BE2C (cell line): ENCODE measurements at regions not wholly inside any gene's neighbourhood (a gene's known extent, or its start where the extent isn't known, plus 50 kb on each side); places are given as distances from the start of the nearest gene placed in this dataset.

Experiments used
- DNase-seq: peaks from one replicate; pipeline ENCODE4 v3.0.0-alpha.2; 2020
- H3K27me3 ChIP-seq: fragments of 250-450 bp; sonication (Bioruptor Pico); 2 replicates; pipeline ENCODE4 v1.5.1; 2020; ENCODE audit warnings: mild to moderate bottlenecking
- H3K36me3 ChIP-seq: fragments of 250-450 bp; sonication (Bioruptor Pico); 2 replicates; pipeline ENCODE4 v1.5.1; 2020; ENCODE audit warnings: mild to moderate bottlenecking
- H3K4me1 ChIP-seq: fragments of 250-450 bp; sonication (Bioruptor Pico); 2 replicates; pipeline ENCODE4 v1.5.1; 2020
- H3K4me3 ChIP-seq: 2 replicates; pipeline ENCODE4 v1.5.1; 2011; ENCODE audit warnings: low read depth, low read length
- H3K9me3 ChIP-seq: fragments of 250-450 bp; sonication (Bioruptor Pico); 2 replicates; pipeline ENCODE4 v1.5.1; 2020
- TF ChIP-seq, protein P1 (sequence below): IDR thresholded peaks from 2 replicates; pipeline ENCODE4 v1.5.1; 2012; ENCODE audit warnings: mild to moderate bottlenecking, low read depth, low read length

DNA sequence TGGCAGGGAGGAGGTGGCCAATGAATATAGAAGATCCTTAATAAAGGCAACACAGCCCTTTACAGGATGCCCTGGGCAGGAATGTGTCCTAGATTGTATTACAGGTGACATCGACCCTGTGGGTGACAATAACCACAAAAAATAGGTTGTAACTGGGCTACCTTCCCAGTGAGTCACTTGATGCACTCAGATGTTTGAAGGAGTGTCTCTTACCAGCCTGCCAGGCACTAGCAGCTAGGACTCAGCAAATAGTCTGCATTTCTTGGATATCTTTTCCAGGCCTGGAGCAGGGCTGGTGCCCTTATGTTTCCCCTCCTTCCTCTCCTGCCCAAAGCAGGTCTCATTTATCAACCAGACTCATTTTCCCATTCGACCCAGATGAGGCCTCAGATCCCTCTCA is 50.9 kb upstream of the TMEM164 start:
- DNase-seq, result no peak
- H3K36me3 ChIP-seq, result no peaks in the 10 kb centered on the region
- TF ChIP-seq, protein P1, sequence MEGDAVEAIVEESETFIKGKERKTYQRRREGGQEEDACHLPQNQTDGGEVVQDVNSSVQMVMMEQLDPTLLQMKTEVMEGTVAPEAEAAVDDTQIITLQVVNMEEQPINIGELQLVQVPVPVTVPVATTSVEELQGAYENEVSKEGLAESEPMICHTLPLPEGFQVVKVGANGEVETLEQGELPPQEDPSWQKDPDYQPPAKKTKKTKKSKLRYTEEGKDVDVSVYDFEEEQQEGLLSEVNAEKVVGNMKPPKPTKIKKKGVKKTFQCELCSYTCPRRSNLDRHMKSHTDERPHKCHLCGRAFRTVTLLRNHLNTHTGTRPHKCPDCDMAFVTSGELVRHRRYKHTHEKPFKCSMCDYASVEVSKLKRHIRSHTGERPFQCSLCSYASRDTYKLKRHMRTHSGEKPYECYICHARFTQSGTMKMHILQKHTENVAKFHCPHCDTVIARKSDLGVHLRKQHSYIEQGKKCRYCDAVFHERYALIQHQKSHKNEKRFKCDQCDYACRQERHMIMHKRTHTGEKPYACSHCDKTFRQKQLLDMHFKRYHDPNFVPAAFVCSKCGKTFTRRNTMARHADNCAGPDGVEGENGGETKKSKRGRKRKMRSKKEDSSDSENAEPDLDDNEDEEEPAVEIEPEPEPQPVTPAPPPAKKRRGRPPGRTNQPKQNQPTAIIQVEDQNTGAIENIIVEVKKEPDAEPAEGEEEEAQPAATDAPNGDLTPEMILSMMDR, result no peak
- H3K4me3 ChIP-seq, result no peak overlapping the region
- H3K9me3 ChIP-seq, result no peaks in the 10 kb centered on the region
- H3K27me3 ChIP-seq, result no peaks in the 10 kb centered on the region
- H3K4me1 ChIP-seq, result no peaks in the 10 kb centered on the region

DNA sequence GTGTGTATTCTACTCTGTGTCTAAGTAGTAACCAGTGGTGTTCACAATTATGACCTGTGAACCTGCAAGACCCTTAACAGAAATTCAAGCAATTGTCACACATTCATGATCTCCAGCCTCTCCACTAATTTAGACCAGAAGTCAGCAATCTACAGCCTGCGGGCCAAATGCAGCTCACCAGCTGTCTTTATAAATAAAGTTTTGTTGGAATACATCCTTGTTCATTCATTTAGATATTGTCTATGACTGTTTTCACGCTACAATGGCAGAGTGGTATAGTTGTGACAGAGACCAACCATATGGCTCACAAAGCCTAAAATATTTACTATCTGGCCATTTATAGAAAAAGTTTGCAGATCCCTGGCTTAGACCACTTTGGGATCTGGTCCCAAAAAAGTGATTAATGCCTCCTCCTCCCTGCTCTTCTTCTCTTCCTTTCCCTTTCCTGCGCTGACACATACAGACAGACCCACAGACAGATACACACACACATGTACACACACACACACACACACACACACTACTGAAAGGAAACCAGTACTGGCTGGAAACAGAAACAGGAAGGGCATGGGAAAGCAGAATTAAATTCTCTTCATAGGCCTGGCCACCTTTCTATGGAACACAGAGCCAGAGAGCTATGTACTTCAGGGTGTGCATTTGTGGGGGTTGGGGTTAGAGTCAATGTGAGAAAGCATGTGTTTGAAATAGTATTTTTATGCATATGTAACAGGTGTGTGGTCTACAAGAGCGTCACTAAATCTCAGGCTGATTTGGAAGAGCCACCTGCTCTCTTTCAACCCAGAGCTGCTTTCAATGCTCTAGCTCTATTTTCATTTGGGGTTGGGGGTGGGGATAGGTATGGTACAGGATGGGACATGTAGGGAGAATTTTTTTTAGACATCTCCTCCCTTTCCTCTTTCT is 49.7 kb upstream of the TMEM164 start:
- no peak overlapping the region for H3K4me3 ChIP-seq
- DNase-seq, result no peak
- TF ChIP-seq, protein P1, result no peak
- no peaks in the 10 kb centered on the region for H3K9me3 ChIP-seq
- no peaks in the 10 kb centered on the region for H3K27me3 ChIP-seq
- no peaks in the 10 kb centered on the region for H3K36me3 ChIP-seq
- no peaks in the 10 kb centered on the region for H3K4me1 ChIP-seq
